ENCODE measurements at regions not wholly inside any gene's neighbourhood (a gene's known extent, or its start where the extent isn't known, plus 50 kb on each side); places are given as distances from the start of the nearest gene placed in this dataset.

- TF ChIP-seq, protein P1, sequence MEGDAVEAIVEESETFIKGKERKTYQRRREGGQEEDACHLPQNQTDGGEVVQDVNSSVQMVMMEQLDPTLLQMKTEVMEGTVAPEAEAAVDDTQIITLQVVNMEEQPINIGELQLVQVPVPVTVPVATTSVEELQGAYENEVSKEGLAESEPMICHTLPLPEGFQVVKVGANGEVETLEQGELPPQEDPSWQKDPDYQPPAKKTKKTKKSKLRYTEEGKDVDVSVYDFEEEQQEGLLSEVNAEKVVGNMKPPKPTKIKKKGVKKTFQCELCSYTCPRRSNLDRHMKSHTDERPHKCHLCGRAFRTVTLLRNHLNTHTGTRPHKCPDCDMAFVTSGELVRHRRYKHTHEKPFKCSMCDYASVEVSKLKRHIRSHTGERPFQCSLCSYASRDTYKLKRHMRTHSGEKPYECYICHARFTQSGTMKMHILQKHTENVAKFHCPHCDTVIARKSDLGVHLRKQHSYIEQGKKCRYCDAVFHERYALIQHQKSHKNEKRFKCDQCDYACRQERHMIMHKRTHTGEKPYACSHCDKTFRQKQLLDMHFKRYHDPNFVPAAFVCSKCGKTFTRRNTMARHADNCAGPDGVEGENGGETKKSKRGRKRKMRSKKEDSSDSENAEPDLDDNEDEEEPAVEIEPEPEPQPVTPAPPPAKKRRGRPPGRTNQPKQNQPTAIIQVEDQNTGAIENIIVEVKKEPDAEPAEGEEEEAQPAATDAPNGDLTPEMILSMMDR (IDR thresholded peaks at IDR 0.05), result no peak
- TF ChIP-seq POLR2AphosphoS5 (IDR thresholded peaks at IDR 0.05), result no peak
Observed at GRCh38 chr2:146931109-146931508, 913.7 kb upstream of the ACVR2A start.
